Activated T-helper 2 cell treated with anti-CD3 and anti-CD28 coated beads, Interferon-gamma antibody, Interleukin-2, Interleukin-4, amounts not matched to agents 10 μg/mL and 5 μg/mL and 100 μg/mL, durations not matched to agents 14 hours and 24 hours and 36 hours (primary cell): ENCODE measurements at regions not wholly inside any gene's neighbourhood (a gene's known extent, or its start where the extent isn't known, plus 50 kb on each side); places are given as distances from the start of the nearest gene placed in this dataset.

ENCODE experiments used
- DNase-seq: peaks from one replicate; pipeline ENCODE4 v3.0.0; 2021; ENCODE audit warnings: low spot score
- H3K27ac Mint-ChIP-seq: one replicate; pipeline ENCODE4 v1.8.0; 2021; ENCODE audit warnings: mixed read lengths
- H3K27me3 Mint-ChIP-seq: one replicate; pipeline ENCODE4 v1.8.0; 2021; ENCODE audit warnings: low read depth, mixed read lengths
- H3K36me3 Mint-ChIP-seq: one replicate; pipeline ENCODE4 v1.8.0; 2021; ENCODE audit warnings: low read depth, mixed read lengths
- H3K4me1 Mint-ChIP-seq: one replicate; pipeline ENCODE4 v1.8.0; 2021; ENCODE audit warnings: low read depth, mixed read lengths
- H3K4me3 Mint-ChIP-seq: one replicate; pipeline ENCODE4 v1.8.0; 2021; ENCODE audit warnings: low read depth, mild to moderate bottlenecking, moderate library complexity, mixed read lengths
- H3K9me3 Mint-ChIP-seq: one replicate; pipeline ENCODE4 v1.8.0; 2021; ENCODE audit warnings: mixed read lengths
- intact Hi-C: fragments of 100-400 bp; cut with micrococcal nuclease; formaldehyde crosslinking; loops from one replicate; pipeline ENCODE4 v1.15.1; 2023

GRCh38 chr2:21664083-21664482 lies 540.3 kb downstream of the TDRD15 start:
- no peak overlapping the region for H3K4me3 Mint-ChIP-seq
- no peaks in the 10 kb centered on the region for H3K36me3 Mint-ChIP-seq
- H3K27ac Mint-ChIP-seq, result no peak overlapping the region
- no peaks in the 10 kb centered on the region for H3K27me3 Mint-ChIP-seq
- DNase-seq, result no peak
- H3K4me1 Mint-ChIP-seq, result no peaks in the 10 kb centered on the region
- intact Hi-C loops, result no loop called here
- H3K9me3 Mint-ChIP-seq, result peaks cover 23% of the 10 kb centered on the region

- intact Hi-C loops, result no loop called here
- Mint-ChIP-seq H3K27ac (no peak overlapping the region), H3K4me1 (no peaks in the 10 kb centered on the region)
Measured at GRCh38 chr2:21667638-21668037, 543.9 kb downstream of the TDRD15 start.

GRCh38 chr2:21668078-21668710 lies 544.4 kb downstream of the TDRD15 start:
- no peaks in the 10 kb centered on the region for H3K36me3 Mint-ChIP-seq
- DNase-seq, result no peak
- H3K4me1 Mint-ChIP-seq, result no peaks in the 10 kb centered on the region
- H3K27me3 Mint-ChIP-seq, result no peaks in the 10 kb centered on the region
- intact Hi-C loops, result no loop called here
- peaks cover 22% of the 10 kb centered on the region for H3K9me3 Mint-ChIP-seq
- no peak overlapping the region for H3K27ac Mint-ChIP-seq
- no peak overlapping the region for H3K4me3 Mint-ChIP-seq

More at GRCh38 chr2:21667638-21668037, 543.9 kb downstream of the TDRD15 start:
- Mint-ChIP-seq H3K4me3 (no peak overlapping the region), H3K27me3 (no peaks in the 10 kb centered on the region), H3K9me3 (peaks cover 16% of the 10 kb centered on the region), H3K36me3 (no peaks in the 10 kb centered on the region)
- DNase-seq, result no peak

- DNase-seq, result no peak
- H3K36me3 Mint-ChIP-seq, result no peaks in the 10 kb centered on the region
- intact Hi-C loops, result no loop called here
- H3K27ac Mint-ChIP-seq, result no peak overlapping the region
- H3K9me3 Mint-ChIP-seq, result peaks cover 37% of the 10 kb centered on the region
- no peak overlapping the region for H3K4me3 Mint-ChIP-seq
- H3K4me1 Mint-ChIP-seq, result no peaks in the 10 kb centered on the region
- H3K27me3 Mint-ChIP-seq, result no peaks in the 10 kb centered on the region
Measured at GRCh38 chr2:21676041-21676440, 552.3 kb downstream of the TDRD15 start.

- no peak overlapping the region for H3K27ac Mint-ChIP-seq
- no peaks in the 10 kb centered on the region for H3K27me3 Mint-ChIP-seq
- intact Hi-C loops, result no loop called here
- H3K4me1 Mint-ChIP-seq, result no peaks in the 10 kb centered on the region
- DNase-seq, result no peak
- H3K36me3 Mint-ChIP-seq, result no peaks in the 10 kb centered on the region
- peaks cover 38% of the 10 kb centered on the region for H3K9me3 Mint-ChIP-seq
- no peak overlapping the region for H3K4me3 Mint-ChIP-seq
Measured at GRCh38 chr2:21676676-21677075, 552.9 kb downstream of the TDRD15 start.

- no peak overlapping the region for H3K4me3 Mint-ChIP-seq
- intact Hi-C loops, result no loop called here
- no peaks in the 10 kb centered on the region for H3K4me1 Mint-ChIP-seq
- no peak overlapping the region for H3K27ac Mint-ChIP-seq
- H3K27me3 Mint-ChIP-seq, result no peaks in the 10 kb centered on the region
- no peaks in the 10 kb centered on the region for H3K36me3 Mint-ChIP-seq
- DNase-seq, result no peak
- H3K9me3 Mint-ChIP-seq, result peaks cover 21% of the 10 kb centered on the region
Measured at GRCh38 chr2:21683838-21684237, 560.1 kb downstream of the TDRD15 start.

GRCh38 chr2:21687589-21687988 lies 563.8 kb downstream of the TDRD15 start:
- no peak overlapping the region for H3K4me3 Mint-ChIP-seq
- H3K4me1 Mint-ChIP-seq, result no peaks in the 10 kb centered on the region
- H3K9me3 Mint-ChIP-seq, result peaks cover 6% of the 10 kb centered on the region
- H3K27me3 Mint-ChIP-seq, result no peaks in the 10 kb centered on the region
- intact Hi-C loops, result no loop called here
- no peak for DNase-seq
- no peaks in the 10 kb centered on the region for H3K36me3 Mint-ChIP-seq
- no peak overlapping the region for H3K27ac Mint-ChIP-seq

GRCh38 chr2:21690005-21690404 lies 566.2 kb downstream of the TDRD15 start:
- H3K4me1 Mint-ChIP-seq, result no peaks in the 10 kb centered on the region
- no peak overlapping the region for H3K27ac Mint-ChIP-seq
- H3K27me3 Mint-ChIP-seq, result no peaks in the 10 kb centered on the region
- peaks cover 12% of the 10 kb centered on the region for H3K9me3 Mint-ChIP-seq
- no peak overlapping the region for H3K4me3 Mint-ChIP-seq
- no peaks in the 10 kb centered on the region for H3K36me3 Mint-ChIP-seq
- no peak for DNase-seq
- intact Hi-C loops, result no loop called here

- H3K36me3 Mint-ChIP-seq, result no peaks in the 10 kb centered on the region
- H3K4me1 Mint-ChIP-seq, result no peaks in the 10 kb centered on the region
- H3K27ac Mint-ChIP-seq, result no peak overlapping the region
- DNase-seq, result no peak
- H3K9me3 Mint-ChIP-seq, result peaks cover 7% of the 10 kb centered on the region
- no peaks in the 10 kb centered on the region for H3K27me3 Mint-ChIP-seq
- intact Hi-C loops, result no loop called here
- H3K4me3 Mint-ChIP-seq, result no peak overlapping the region
Measured at GRCh38 chr2:21693081-21693480, 569.3 kb downstream of the TDRD15 start.

- Mint-ChIP-seq H3K27ac (no peak overlapping the region), H3K9me3 (peaks cover 7% of the 10 kb centered on the region), H3K4me3 (no peak overlapping the region), H3K36me3 (no peaks in the 10 kb centered on the region), H3K4me1 (no peaks in the 10 kb centered on the region), H3K27me3 (no peaks in the 10 kb centered on the region)
- intact Hi-C loops, result no loop called here
- no peak for DNase-seq
Measured at GRCh38 chr2:21694079-21694878, 570.5 kb downstream of the TDRD15 start.

- intact Hi-C loops, result no loop called here
- Mint-ChIP-seq H3K4me1 (no peaks in the 10 kb centered on the region), H3K36me3 (no peaks in the 10 kb centered on the region)
Measured at GRCh38 chr2:21696900-21697299, 573.1 kb downstream of the TDRD15 start.

GRCh38 chr2:21700644-21701043 lies 576.9 kb downstream of the TDRD15 start:
- peaks cover 4% of the 10 kb centered on the region for H3K9me3 Mint-ChIP-seq
- H3K4me1 Mint-ChIP-seq, result no peaks in the 10 kb centered on the region
- no peak overlapping the region for H3K27ac Mint-ChIP-seq
- no peak for DNase-seq
- H3K27me3 Mint-ChIP-seq, result no peaks in the 10 kb centered on the region
- no peak overlapping the region for H3K4me3 Mint-ChIP-seq
- no peaks in the 10 kb centered on the region for H3K36me3 Mint-ChIP-seq
- intact Hi-C loops, result no loop called here

More at GRCh38 chr2:21696900-21697299, 573.1 kb downstream of the TDRD15 start:
- no peaks in the 10 kb centered on the region for H3K27me3 Mint-ChIP-seq
- H3K27ac Mint-ChIP-seq, result no peak overlapping the region
- no peak overlapping the region for H3K4me3 Mint-ChIP-seq
- no peak for DNase-seq
- peaks cover 7% of the 10 kb centered on the region for H3K9me3 Mint-ChIP-seq

GRCh38 chr2:21710031-21710430 lies 586.3 kb downstream of the TDRD15 start:
- Mint-ChIP-seq H3K27me3 (no peaks in the 10 kb centered on the region), H3K36me3 (no peaks in the 10 kb centered on the region), H3K4me3 (no peak overlapping the region), H3K4me1 (no peaks in the 10 kb centered on the region), H3K27ac (no peak overlapping the region), H3K9me3 (peaks cover 26% of the 10 kb centered on the region)
- DNase-seq, result no peak
- intact Hi-C loops, result no loop called here
